HEK293 (cell line): ENCODE measurements at regions not wholly inside any gene's neighbourhood (a gene's known extent, or its start where the extent isn't known, plus 50 kb on each side); places are given as distances from the start of the nearest gene placed in this dataset.

ENCODE experiments used
- CTCF ChIP-seq: fragments of 450-650 bp; formaldehyde crosslinking; IDR thresholded peaks from 2 replicates; pipeline ENCODE4 v1.5.1; 2016; ENCODE audit warnings: missing biosample characterization, missing genetic modification characterization
- KLF10 ChIP-seq: fragments of 450-650 bp; IDR thresholded peaks from 2 replicates; pipeline ENCODE4 v1.5.1; 2018; ENCODE audit warnings: missing biosample characterization, mild to moderate bottlenecking, missing genetic modification characterization
- SETDB1 ChIP-seq: IDR thresholded peaks from one replicate; pipeline ENCODE4 v1.6.1; 2017; ENCODE audit warnings: mild to moderate bottlenecking, low read length, moderate library complexity, mixed read lengths; ENCODE audit not compliant: insufficient read length
- ZNF571 ChIP-seq: fragments of 450-650 bp; formaldehyde crosslinking; IDR thresholded peaks from 2 replicates; pipeline ENCODE4 v1.5.0; 2017; ENCODE audit warnings: missing biosample characterization, missing genetic modification characterization
- ZNF785 ChIP-seq: fragments of 450-650 bp; formaldehyde crosslinking; IDR thresholded peaks from 2 replicates; pipeline ENCODE4 v1.5.1; 2016; ENCODE audit warnings: missing biosample characterization, missing genetic modification characterization

GRCh38 chr5:143583409-143583808 is 179.9 kb upstream of the NR3C1 start:
- TF ChIP-seq CTCF (tag by site-specific recombination), result no peak
- TF ChIP-seq SETDB1, result no peak
- no peak for TF ChIP-seq ZNF785 (tag by site-specific recombination)
- TF ChIP-seq KLF10 (tag by site-specific recombination), result no peak
- TF ChIP-seq ZNF571 (tag by site-specific recombination), result no peak
